Natural killer cell (primary cell): ENCODE measurements at regions not wholly inside any gene's neighbourhood (a gene's known extent, or its start where the extent isn't known, plus 50 kb on each side); places are given as distances from the start of the nearest gene placed in this dataset.

Experiments used
- ATAC-seq, 3 donors: fragments of 150-1000 bp in 2 of 3; fragments of 200-7000 bp in 1 of 3; cut with Tn5 transposase; 1 replicate in 1 of 3; 2 replicates in 2 of 3; pipeline ENCODE4 v1.10.0; 2021; ENCODE audit warnings: mild to moderate bottlenecking in 2 of 3, moderate library complexity in 2 of 3
- DNase-seq, 2 donors: peaks; one replicate each; pipeline versions ENCODE4 v3.0.0 to v3.0.0-alpha.2; 2013 to 2021; ENCODE audit warnings: mixed read lengths in 1 of 2
- H3K27ac ChIP-seq: one replicate; pipeline ENCODE4 v1.5.1; 2013; ENCODE audit warnings: mild to moderate bottlenecking, low read length
- H3K27me3 ChIP-seq: one replicate; pipeline ENCODE4 v1.6.1; 2013; ENCODE audit warnings: low read length; ENCODE audit not compliant: control insufficient read depth, insufficient read depth
- H3K36me3 ChIP-seq: one replicate; pipeline ENCODE4 v1.6.1; 2013; ENCODE audit warnings: low read length; ENCODE audit not compliant: control insufficient read depth, insufficient read depth
- H3K4me1 ChIP-seq: one replicate; pipeline ENCODE4 v1.6.1; 2013; ENCODE audit warnings: low read length; ENCODE audit not compliant: control insufficient read depth, insufficient read depth
- H3K4me3 ChIP-seq: one replicate; pipeline ENCODE4 v1.5.1; 2013; ENCODE audit warnings: low read length
- H3K9me3 ChIP-seq: one replicate; pipeline ENCODE4 v1.6.1; 2013; ENCODE audit warnings: low read length; ENCODE audit not compliant: control insufficient read depth, insufficient read depth
- H3K27ac Mint-ChIP-seq, 2 donors: one replicate each; pipeline ENCODE4 v1.8.0; 2022; ENCODE audit warnings: mild to moderate bottlenecking in 2 of 2, mixed read lengths in 2 of 2, moderate library complexity in 1 of 2
- H3K27me3 Mint-ChIP-seq, 2 donors: one replicate each; pipeline ENCODE4 v1.8.0; 2022; ENCODE audit warnings: low read depth in 2 of 2, mixed read lengths in 2 of 2
- H3K36me3 Mint-ChIP-seq: one replicate; pipeline ENCODE4 v1.8.0; 2022; ENCODE audit warnings: mixed read lengths
- H3K4me1 Mint-ChIP-seq, 2 donors: one replicate each; pipeline ENCODE4 v1.8.0; 2022; ENCODE audit warnings: mixed read lengths in 2 of 2
- H3K4me3 Mint-ChIP-seq: one replicate; pipeline ENCODE4 v1.8.0; 2022; ENCODE audit warnings: mild to moderate bottlenecking, moderate library complexity, mixed read lengths
- H3K9me3 Mint-ChIP-seq, 2 donors: one replicate each; pipeline ENCODE4 v1.8.0; 2022; ENCODE audit warnings: mixed read lengths in 2 of 2
- CTCF ChIP-seq: fragments of 200-600 bp; IDR thresholded peaks from one replicate; pipeline ENCODE4 v1.8.0; 2022; ENCODE audit warnings: antibody characterized with exemption
- WGBS: methylation state at CpG from one replicate; pipeline ENCODE4 v1.1.7; 2013; ENCODE audit warnings: missing lambda C conversion rate; ENCODE audit not compliant: insufficient coverage; 5-methylcytosine and 5-hydroxymethylcytosine counted together
- intact Hi-C: fragments of 100-400 bp; cut with micrococcal nuclease; formaldehyde crosslinking; loops from one replicate; pipeline ENCODE4 v1.14.2; 2022

DNA sequence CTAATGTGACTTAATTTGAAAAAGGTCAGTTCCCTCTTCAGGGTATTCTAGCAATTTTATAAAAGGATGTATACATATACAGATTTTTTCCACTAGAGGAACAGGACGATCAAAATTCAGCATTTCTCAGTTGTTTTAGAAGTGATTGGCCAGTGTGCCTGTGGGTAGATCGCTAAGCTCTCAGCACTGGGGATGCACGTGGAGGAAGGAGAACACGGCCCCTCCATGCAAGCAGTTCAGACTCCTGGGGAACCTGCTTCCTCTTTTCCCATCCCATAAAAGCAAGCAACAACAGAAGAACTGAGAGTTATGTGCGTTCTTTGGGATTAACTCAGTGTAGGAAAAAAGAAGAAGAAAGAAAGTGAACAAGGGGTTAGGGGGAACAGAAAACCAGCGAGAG, 328.8 kb downstream of the FOXO1 start:
- WGBS, result 67% methylated on average over 4 of the region's 6 CpGs
- DNase-seq, result no peak
- intact Hi-C loops, result no loop called here
- no peak overlapping the region for H3K4me3 ChIP-seq
- no peaks in the 10 kb centered on the region for H3K27me3 ChIP-seq
- Mint-ChIP-seq H3K27ac (no peak overlapping the region), H3K9me3 (no peaks in the 10 kb centered on the region), H3K4me1 (no peaks in the 10 kb centered on the region), H3K4me3 (no peak overlapping the region), H3K36me3 (no peaks in the 10 kb centered on the region), H3K27me3 (peaks cover 0 to 5% of the 10 kb centered on the region in 2 donors)
- no peak for ATAC-seq
- no peaks in the 10 kb centered on the region for H3K4me1 ChIP-seq
- TF ChIP-seq CTCF, result no peak
- no peaks in the 10 kb centered on the region for H3K9me3 ChIP-seq
- H3K36me3 ChIP-seq, result no peaks in the 10 kb centered on the region
- no peak overlapping the region for H3K27ac ChIP-seq

GRCh38 chr13:40338217-40338616, 328.2 kb downstream of the FOXO1 start:
- DNase-seq (no peak), ATAC-seq (no peak)
- no peak overlapping the region for H3K4me3 Mint-ChIP-seq
- no peak overlapping the region for H3K27ac Mint-ChIP-seq
- H3K36me3 Mint-ChIP-seq, result no peaks in the 10 kb centered on the region
- no peaks in the 10 kb centered on the region for H3K4me1 Mint-ChIP-seq
- no peak for TF ChIP-seq CTCF
- H3K27ac ChIP-seq, result no peak overlapping the region
- peaks cover 0 to 5% of the 10 kb centered on the region in 2 donors for H3K27me3 Mint-ChIP-seq
- no peaks in the 10 kb centered on the region for H3K36me3 ChIP-seq
- intact Hi-C loops, result no loop called here
- WGBS, result 89% methylated on average over 5 of the region's 5 CpGs
- H3K9me3 ChIP-seq, result no peaks in the 10 kb centered on the region
- H3K27me3 ChIP-seq, result no peaks in the 10 kb centered on the region
- no peaks in the 10 kb centered on the region for H3K4me1 ChIP-seq
- no peaks in the 10 kb centered on the region for H3K9me3 Mint-ChIP-seq
- no peak overlapping the region for H3K4me3 ChIP-seq

GRCh38 chr13:40340368-40341095, 325.9 kb downstream of the FOXO1 start:
- H3K9me3 Mint-ChIP-seq, result no peaks in the 10 kb centered on the region
- no peaks in the 10 kb centered on the region for H3K36me3 Mint-ChIP-seq
- H3K4me1 Mint-ChIP-seq, result no peaks in the 10 kb centered on the region
- no peak overlapping the region for H3K27ac Mint-ChIP-seq
- H3K9me3 ChIP-seq, result no peaks in the 10 kb centered on the region
- DNase-seq (no peak), ATAC-seq (no peak)
- TF ChIP-seq CTCF, result no peak
- H3K4me3 ChIP-seq, result no peak overlapping the region
- no peaks in the 10 kb centered on the region for H3K27me3 ChIP-seq
- H3K4me3 Mint-ChIP-seq, result no peak overlapping the region
- intact Hi-C loops, result no loop called here
- no peaks in the 10 kb centered on the region for H3K4me1 ChIP-seq
- H3K27me3 Mint-ChIP-seq, result peaks cover 0 to 5% of the 10 kb centered on the region in 2 donors
- H3K27ac ChIP-seq, result no peak overlapping the region
- WGBS, result 90% methylated on average over 6 of the region's 6 CpGs
- no peaks in the 10 kb centered on the region for H3K36me3 ChIP-seq

GRCh38 chr13:40341096-40341471, 325.4 kb downstream of the FOXO1 start:
- Histone ChIP-seq H3K27me3 (no peaks in the 10 kb centered on the region), H3K36me3 (no peaks in the 10 kb centered on the region), H3K4me1 (no peaks in the 10 kb centered on the region), H3K9me3 (no peaks in the 10 kb centered on the region), H3K4me3 (no peak overlapping the region), H3K27ac (no peak overlapping the region)
- Mint-ChIP-seq H3K4me3 (no peak overlapping the region), H3K36me3 (no peaks in the 10 kb centered on the region), H3K9me3 (no peaks in the 10 kb centered on the region), H3K27ac (no peak overlapping the region), H3K4me1 (no peaks in the 10 kb centered on the region), H3K27me3 (peaks cover 0 to 5% of the 10 kb centered on the region in 2 donors)
- 100% methylated on average over 1 of the region's 1 CpG for WGBS
- no peak for DNase-seq
- intact Hi-C loops, result no loop called here
- TF ChIP-seq CTCF, result no peak
- no peak for ATAC-seq
